Activated CD4-positive, alpha-beta memory T cell treated with anti-CD3 and anti-CD28 coated beads for 36 hours (primary cell): ENCODE measurements at regions not wholly inside any gene's neighbourhood (a gene's known extent, or its start where the extent isn't known, plus 50 kb on each side); places are given as distances from the start of the nearest gene placed in this dataset.

Experiments used
- CTCF ChIA-PET: fragments of 350-600 bp; sonication (Branson Sonifier 250); formaldehyde crosslinking; loops from one replicate; lab custom pipeline; 2021; ENCODE audit warnings: antibody characterized with exemption, inconsistent platforms; lab: Charles Lee
- POLR2A ChIA-PET: fragments of 350-600 bp; sonication (Branson Sonifier 250); formaldehyde crosslinking; loops from one replicate; lab custom pipeline; 2021; ENCODE audit warnings: antibody characterized with exemption; lab: Charles Lee
- DNase-seq: peaks from one replicate; pipeline ENCODE4 v3.0.0-alpha.2; 2020
- H3K27ac Mint-ChIP-seq: one replicate; pipeline ENCODE4 v1.8.0; 2021; ENCODE audit warnings: mixed read lengths
- H3K27me3 Mint-ChIP-seq: one replicate; pipeline ENCODE4 v1.8.0; 2021; ENCODE audit warnings: mixed read lengths
- H3K36me3 Mint-ChIP-seq: one replicate; pipeline ENCODE4 v1.8.0; 2021; ENCODE audit warnings: mixed read lengths
- H3K4me1 Mint-ChIP-seq: one replicate; pipeline ENCODE4 v1.8.0; 2021; ENCODE audit warnings: low read depth, mixed read lengths
- H3K4me3 Mint-ChIP-seq: one replicate; pipeline ENCODE4 v1.8.0; 2021; ENCODE audit warnings: mild to moderate bottlenecking, mixed read lengths
- H3K9me3 Mint-ChIP-seq: one replicate; pipeline ENCODE4 v1.8.0; 2021; ENCODE audit warnings: mixed read lengths
- intact Hi-C: fragments of 100-400 bp; cut with micrococcal nuclease; formaldehyde crosslinking; loops from one replicate; pipeline ENCODE4 v1.15.1; 2023

DNA sequence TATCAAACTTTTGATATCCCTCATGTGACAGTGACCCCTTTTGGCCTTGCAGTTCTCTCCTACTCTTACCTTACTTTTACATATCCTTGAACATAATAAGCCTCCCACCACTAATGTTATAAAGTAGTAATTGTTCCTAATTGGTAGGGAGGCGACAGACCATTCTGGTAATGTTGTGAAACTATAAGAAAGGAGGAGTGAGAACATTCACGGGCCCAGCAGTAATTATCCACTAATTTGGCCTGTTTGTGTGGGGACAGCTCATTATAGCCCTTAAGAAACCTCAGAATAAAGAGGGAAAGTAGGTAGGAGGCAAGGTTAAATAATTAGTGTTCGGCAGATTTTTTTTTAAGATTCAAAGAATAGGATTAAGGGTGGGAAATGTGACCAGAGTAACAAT, 1046.5 kb upstream of the ARRDC3 start:
- Mint-ChIP-seq H3K4me3 (no peak overlapping the region), H3K9me3 (peaks cover 7% of the 10 kb centered on the region), H3K27me3 (no peaks in the 10 kb centered on the region), H3K4me1 (no peaks in the 10 kb centered on the region), H3K27ac (no peak overlapping the region), H3K36me3 (no peaks in the 10 kb centered on the region)
- intact Hi-C loops, result no loop called here
- ChIA-PET POLR2A (no interaction called here), CTCF (no interaction called here)
- no peak for DNase-seq

DNA sequence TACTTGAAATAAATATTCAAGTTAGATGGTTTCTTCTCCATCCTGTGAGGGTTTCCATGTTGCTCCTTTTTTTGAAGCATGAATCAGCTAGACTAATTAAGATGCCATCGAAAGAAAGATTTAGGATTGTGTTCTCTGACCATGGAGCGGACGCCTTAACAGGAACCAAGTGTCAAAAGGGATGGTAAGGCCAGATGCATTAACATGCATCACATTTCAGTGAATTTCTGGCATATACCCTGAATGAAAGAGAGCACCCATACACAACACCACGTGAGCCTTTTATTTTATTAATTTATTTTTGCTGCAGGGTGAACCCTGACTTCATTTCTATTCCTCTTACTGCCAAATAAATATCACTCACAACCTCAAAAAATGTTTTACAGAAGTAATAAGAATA, 1045.3 kb upstream of the ARRDC3 start:
- Mint-ChIP-seq H3K27ac (no peak overlapping the region), H3K36me3 (no peaks in the 10 kb centered on the region), H3K9me3 (peaks cover 9% of the 10 kb centered on the region), H3K4me3 (no peak overlapping the region), H3K4me1 (no peaks in the 10 kb centered on the region), H3K27me3 (no peaks in the 10 kb centered on the region)
- ChIA-PET POLR2A (no interaction called here), CTCF (no interaction called here)
- intact Hi-C loops, result no loop called here
- no peak for DNase-seq

DNA sequence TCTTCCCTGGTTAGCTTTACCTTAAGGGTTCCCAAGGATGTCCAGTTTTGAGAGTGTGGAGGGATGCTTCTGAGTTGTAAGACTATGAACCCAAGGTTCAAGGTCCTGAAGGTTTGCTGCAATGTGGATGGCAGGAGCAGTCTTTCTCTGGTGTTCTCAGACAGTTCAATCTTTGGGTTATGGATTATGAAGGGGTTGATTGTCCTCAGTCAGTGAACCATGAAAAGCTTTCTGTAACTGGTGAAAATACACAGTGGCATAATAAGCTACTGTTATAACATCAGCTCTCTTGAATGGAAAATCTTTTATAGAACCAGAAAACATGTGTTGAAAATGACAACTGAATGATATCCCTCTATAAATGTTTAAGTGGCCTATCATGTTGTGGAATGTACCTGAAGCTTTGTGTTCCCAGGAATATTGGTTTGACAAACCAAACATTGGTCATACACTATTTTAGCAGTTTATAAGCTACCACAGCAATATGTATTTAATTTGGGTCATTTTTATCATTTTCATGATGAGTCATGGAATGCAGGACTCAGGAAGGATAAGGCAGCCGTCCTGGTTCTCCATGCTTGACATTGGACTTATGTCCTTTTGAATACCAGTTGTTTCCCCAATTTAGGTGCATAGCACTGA, 1041.8 kb upstream of the ARRDC3 start:
- H3K27me3 Mint-ChIP-seq, result no peaks in the 10 kb centered on the region
- DNase-seq, result no peak
- ChIA-PET POLR2A (no interaction called here), CTCF (no interaction called here)
- H3K27ac Mint-ChIP-seq, result no peak overlapping the region
- H3K36me3 Mint-ChIP-seq, result no peaks in the 10 kb centered on the region
- H3K4me1 Mint-ChIP-seq, result no peaks in the 10 kb centered on the region
- peaks cover 19% of the 10 kb centered on the region for H3K9me3 Mint-ChIP-seq
- H3K4me3 Mint-ChIP-seq, result no peak overlapping the region
- intact Hi-C loops, result no loop called here

DNA sequence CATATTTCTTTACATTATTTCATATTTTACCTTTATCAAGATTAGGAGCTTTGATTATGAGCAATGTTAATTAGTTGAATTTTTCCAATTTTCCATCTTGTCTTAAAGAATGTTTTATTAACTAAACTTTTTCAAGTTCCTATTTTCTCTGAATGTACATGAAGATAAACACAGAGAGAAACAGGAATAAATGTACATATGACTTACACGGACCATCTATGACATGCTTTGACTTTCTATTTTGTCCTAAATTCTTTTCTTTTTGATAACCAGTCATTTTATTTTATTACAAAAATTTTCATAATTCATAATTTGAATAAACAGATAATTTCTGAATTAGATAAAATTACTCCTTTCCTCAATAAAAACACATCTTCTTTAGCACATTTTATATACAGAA, 1038.8 kb upstream of the ARRDC3 start:
- intact Hi-C loops, result no loop called here

DNA sequence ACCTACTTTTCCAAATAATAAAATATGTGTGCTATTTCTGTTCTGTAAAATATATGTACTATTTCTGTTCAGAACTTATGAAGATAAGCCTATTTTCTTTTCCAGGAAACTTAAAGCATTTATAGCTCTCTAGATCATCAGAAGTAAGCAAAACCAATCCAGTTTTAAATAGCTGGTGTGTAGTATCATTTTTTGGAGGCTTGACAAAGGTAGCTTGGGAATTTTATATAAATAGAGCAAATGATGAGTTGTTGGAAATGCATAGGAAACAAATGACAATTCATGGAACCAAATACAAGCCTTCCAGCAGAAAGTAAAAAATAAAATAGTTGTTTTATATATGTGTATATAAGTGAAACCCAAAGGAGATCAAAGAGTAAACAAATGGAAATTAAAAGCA, 1038.1 kb upstream of the ARRDC3 start:
- POLR2A ChIA-PET, result no interaction called here
- no peaks in the 10 kb centered on the region for H3K27me3 Mint-ChIP-seq
- H3K4me3 Mint-ChIP-seq, result no peak overlapping the region
- intact Hi-C loops, result no loop called here
- peaks cover 19% of the 10 kb centered on the region for H3K9me3 Mint-ChIP-seq
- CTCF ChIA-PET, result no interaction called here
- no peaks in the 10 kb centered on the region for H3K36me3 Mint-ChIP-seq
- H3K4me1 Mint-ChIP-seq, result no peaks in the 10 kb centered on the region
- H3K27ac Mint-ChIP-seq, result no peak overlapping the region
- no peak for DNase-seq

More for the DNA sequence above, 1038.8 kb upstream of the ARRDC3 start:
- H3K4me1 Mint-ChIP-seq, result no peaks in the 10 kb centered on the region
- no peaks in the 10 kb centered on the region for H3K27me3 Mint-ChIP-seq
- no peaks in the 10 kb centered on the region for H3K36me3 Mint-ChIP-seq
- peaks cover 19% of the 10 kb centered on the region for H3K9me3 Mint-ChIP-seq
- no peak overlapping the region for H3K27ac Mint-ChIP-seq
- ChIA-PET CTCF (no interaction called here), POLR2A (no interaction called here)
- DNase-seq, result no peak
- no peak overlapping the region for H3K4me3 Mint-ChIP-seq

DNA sequence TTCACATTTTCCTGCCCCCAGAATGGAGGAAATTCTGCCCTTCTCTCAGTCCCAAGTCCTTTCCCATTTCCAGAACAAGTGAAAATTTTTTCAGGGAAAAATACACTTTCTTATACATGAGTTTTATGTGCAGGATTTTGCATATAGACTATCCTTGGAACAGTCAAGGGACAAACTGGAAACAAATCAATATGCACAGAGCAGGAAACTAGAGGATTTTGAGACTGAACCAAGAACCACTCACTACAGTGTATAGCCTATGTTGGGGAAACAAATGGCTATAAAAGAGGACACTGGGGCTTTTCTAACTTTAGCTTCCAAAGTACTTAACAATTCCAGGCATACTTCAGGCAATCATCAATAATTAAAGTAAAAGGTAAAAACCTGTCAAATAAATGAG, 1036.1 kb upstream of the ARRDC3 start:
- H3K36me3 Mint-ChIP-seq, result no peaks in the 10 kb centered on the region
- H3K27ac Mint-ChIP-seq, result no peak overlapping the region
- peaks cover 19% of the 10 kb centered on the region for H3K9me3 Mint-ChIP-seq
- intact Hi-C loops, result no loop called here
- no peaks in the 10 kb centered on the region for H3K4me1 Mint-ChIP-seq
- no peak for DNase-seq
- ChIA-PET POLR2A (no interaction called here), CTCF (no interaction called here)
- H3K4me3 Mint-ChIP-seq, result no peak overlapping the region
- H3K27me3 Mint-ChIP-seq, result no peaks in the 10 kb centered on the region

DNA sequence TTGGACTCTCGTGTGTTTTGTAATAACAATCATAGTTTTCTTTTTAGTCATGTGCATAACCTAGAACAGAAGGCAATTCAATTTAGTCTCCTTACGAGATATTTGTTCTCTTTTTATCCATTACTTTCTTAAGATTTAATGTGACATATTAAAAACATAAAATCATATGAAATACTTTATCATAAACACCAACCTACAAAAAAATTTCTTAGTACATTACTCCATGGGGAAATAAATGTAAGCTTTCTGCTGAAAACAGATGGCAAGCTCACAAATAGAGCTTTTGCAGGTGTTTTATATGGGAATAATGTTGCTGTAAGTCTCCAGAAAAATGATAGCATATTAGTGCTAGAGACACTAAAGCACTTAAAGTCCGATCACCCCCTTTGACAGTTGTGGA, 1035.2 kb upstream of the ARRDC3 start:
- intact Hi-C loops, result no loop called here
- ChIA-PET POLR2A (no interaction called here), CTCF (no interaction called here)
- Mint-ChIP-seq H3K9me3 (peaks cover 12% of the 10 kb centered on the region), H3K4me3 (no peak overlapping the region), H3K4me1 (no peaks in the 10 kb centered on the region), H3K27me3 (no peaks in the 10 kb centered on the region), H3K36me3 (no peaks in the 10 kb centered on the region), H3K27ac (no peak overlapping the region)
- DNase-seq, result no peak

DNA sequence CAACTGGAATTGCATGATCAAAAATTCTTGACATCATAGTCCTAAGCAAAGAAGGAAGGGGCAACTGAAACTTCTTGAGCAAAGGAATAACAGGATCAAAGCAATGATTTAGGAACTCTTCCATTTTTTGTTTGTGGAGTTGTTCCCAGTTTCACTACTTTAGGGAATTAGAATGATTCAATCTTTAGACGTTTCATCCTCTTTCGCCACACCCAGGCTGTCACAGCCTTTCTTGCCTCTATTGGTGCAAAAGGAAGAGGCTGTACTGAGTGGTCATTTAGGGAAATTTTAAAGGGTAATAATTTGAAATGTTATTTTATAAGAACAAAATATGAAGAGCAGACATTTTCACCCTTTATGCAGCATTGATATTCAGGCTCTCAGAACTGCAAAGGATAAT, 1026.0 kb upstream of the ARRDC3 start:
- CTCF ChIA-PET, result no interaction called here
- H3K27me3 Mint-ChIP-seq, result no peaks in the 10 kb centered on the region

DNA sequence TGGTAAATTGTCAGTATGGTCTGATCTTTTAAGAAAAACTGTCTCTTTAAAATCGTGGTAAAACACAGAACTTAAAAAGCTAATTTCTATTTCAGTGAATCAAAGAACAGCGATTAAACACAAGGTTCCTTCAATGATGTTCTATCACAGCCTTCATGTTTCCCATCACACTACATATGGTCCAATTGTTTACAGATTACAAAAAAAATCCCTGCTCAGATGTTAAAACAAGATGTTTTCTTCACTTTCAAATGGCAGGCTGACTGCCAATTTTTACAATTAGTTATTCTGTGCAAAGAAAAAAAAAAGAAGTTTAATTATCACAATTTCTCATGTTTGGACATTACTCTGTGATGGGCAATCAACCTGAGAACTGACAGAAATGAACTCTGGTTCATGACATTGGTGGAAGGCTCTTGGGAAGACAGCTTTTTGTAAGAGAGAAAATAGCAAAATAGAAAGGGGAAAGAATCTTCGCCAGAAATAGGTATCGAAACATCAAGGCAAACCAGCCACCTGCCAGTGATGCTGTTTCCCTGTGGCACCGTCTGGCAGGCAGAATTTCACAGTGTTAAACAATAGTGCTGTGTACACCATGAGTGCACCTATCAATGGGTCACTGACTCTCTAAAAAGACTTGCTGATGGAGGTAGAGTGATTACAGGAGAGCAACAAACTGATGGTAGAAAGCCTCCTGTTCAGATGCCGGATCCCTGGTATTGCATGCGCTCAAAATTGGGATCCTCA, 1020.0 kb upstream of the ARRDC3 start:
- intact Hi-C loops, result no loop called here
- CTCF ChIA-PET, result no interaction called here
- POLR2A ChIA-PET, result no interaction called here
- DNase-seq, result no peak
- no peaks in the 10 kb centered on the region for H3K36me3 Mint-ChIP-seq
- H3K27me3 Mint-ChIP-seq, result no peaks in the 10 kb centered on the region
- no peaks in the 10 kb centered on the region for H3K9me3 Mint-ChIP-seq
- no peak overlapping the region for H3K4me3 Mint-ChIP-seq
- no peak overlapping the region for H3K27ac Mint-ChIP-seq
- no peaks in the 10 kb centered on the region for H3K4me1 Mint-ChIP-seq

More for the DNA sequence above, 1026.0 kb upstream of the ARRDC3 start:
- no peak for DNase-seq
- POLR2A ChIA-PET, result no interaction called here
- intact Hi-C loops, result no loop called here
- Mint-ChIP-seq H3K9me3 (peaks cover 4% of the 10 kb centered on the region), H3K4me1 (no peaks in the 10 kb centered on the region), H3K36me3 (no peaks in the 10 kb centered on the region), H3K4me3 (no peak overlapping the region), H3K27ac (no peak overlapping the region)

DNA sequence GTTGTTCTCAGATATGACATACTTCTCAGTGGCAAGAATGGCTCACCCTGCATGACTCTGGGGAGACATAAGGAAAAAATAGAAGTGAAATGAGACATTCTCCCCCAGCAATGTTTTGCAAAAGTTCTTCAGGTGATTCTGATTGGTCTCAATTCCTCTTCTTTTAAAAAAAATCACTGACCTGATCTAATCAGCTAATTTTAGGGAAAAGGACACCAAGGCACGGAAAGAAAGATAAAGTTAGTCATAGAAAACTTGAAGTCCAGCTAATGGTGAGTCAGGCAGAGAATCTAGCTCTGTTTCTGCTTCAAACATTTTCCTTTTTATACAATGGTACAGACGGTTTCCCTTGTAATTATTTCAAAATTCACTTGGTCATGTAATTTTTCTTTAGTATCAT, 1018.9 kb upstream of the ARRDC3 start:
- H3K9me3 Mint-ChIP-seq, result no peaks in the 10 kb centered on the region
- no peak overlapping the region for H3K4me3 Mint-ChIP-seq
- H3K27me3 Mint-ChIP-seq, result no peaks in the 10 kb centered on the region
- no peaks in the 10 kb centered on the region for H3K4me1 Mint-ChIP-seq
- no peaks in the 10 kb centered on the region for H3K36me3 Mint-ChIP-seq
- POLR2A ChIA-PET, result no interaction called here
- CTCF ChIA-PET, result no interaction called here
- H3K27ac Mint-ChIP-seq, result no peak overlapping the region
- intact Hi-C loops, result no loop called here
- DNase-seq, result no peak

DNA sequence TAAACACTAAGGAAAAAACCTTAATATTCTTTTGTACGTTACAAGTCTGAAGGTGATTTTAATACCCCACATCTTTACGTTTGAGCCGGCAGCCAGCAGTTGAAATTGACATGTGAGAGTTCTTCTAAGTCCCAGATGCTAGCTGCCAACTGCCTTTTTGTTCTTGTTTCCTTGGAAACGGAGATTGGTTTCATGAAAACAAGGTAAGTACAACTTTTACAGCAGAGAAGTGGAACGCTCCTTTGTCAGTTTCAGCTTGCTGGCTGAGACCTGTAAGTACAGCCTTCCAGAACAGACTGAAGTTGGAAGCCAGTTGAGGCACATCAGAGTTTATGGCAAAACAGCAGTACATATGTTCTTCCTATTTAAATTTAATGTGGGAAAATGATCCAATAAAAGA, 1018.4 kb upstream of the ARRDC3 start:
- Mint-ChIP-seq H3K4me3 (no peak overlapping the region), H3K9me3 (peaks cover 3% of the 10 kb centered on the region), H3K36me3 (no peaks in the 10 kb centered on the region), H3K27me3 (no peaks in the 10 kb centered on the region), H3K27ac (no peak overlapping the region), H3K4me1 (no peaks in the 10 kb centered on the region)
- DNase-seq, result no peak
- intact Hi-C loops, result no loop called here
- CTCF ChIA-PET, result no interaction called here
- POLR2A ChIA-PET, result no interaction called here

DNA sequence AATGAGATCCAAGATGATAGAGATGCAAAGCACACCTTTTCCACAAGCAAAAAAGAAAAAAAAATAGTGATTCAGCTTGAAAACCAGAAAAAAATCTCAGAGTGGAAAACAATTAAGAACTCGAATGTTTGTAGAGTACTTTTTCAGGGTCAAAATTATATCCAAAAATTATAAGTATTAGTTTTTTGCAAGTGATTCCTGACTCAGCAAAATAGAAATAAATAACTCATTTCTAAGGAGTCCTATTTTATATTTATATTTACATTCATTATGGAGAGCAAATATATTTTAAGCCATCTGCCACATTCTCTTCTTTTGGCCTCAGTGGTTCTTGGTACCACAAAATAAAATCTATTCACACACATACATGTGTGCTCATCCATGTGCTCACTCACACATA, 1011.8 kb upstream of the ARRDC3 start:
- no peak overlapping the region for H3K27ac Mint-ChIP-seq
- peaks cover 3% of the 10 kb centered on the region for H3K9me3 Mint-ChIP-seq
- ChIA-PET POLR2A (no interaction called here), CTCF (no interaction called here)
- no peak overlapping the region for H3K4me3 Mint-ChIP-seq
- intact Hi-C loops, result no loop called here
- H3K4me1 Mint-ChIP-seq, result no peaks in the 10 kb centered on the region
- H3K27me3 Mint-ChIP-seq, result no peaks in the 10 kb centered on the region
- DNase-seq, result no peak
- no peaks in the 10 kb centered on the region for H3K36me3 Mint-ChIP-seq

DNA sequence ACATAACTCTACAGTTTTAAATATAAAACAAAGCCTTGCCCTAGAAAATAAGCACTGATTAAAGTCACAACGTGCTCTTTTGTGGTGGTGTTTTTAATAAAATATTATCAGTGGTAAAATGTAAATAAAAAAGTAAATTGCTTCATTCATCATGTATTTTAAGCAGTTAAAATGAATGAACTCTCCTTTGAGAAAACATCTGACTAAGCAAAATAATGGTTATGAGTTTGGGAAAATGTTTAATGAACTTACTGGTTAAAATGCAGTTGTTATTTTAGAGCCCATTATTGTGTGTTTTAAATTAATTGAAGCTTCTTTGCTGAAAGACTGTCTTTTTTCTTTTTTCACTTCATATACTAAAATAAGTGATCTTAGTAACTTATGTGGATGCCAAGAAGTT, 1007.5 kb upstream of the ARRDC3 start:
- ChIA-PET CTCF (no interaction called here), POLR2A (no interaction called here)
- intact Hi-C loops, result no loop called here
- Mint-ChIP-seq H3K27ac (no peak overlapping the region), H3K4me1 (no peaks in the 10 kb centered on the region), H3K27me3 (no peaks in the 10 kb centered on the region), H3K4me3 (no peak overlapping the region), H3K9me3 (no peaks in the 10 kb centered on the region), H3K36me3 (no peaks in the 10 kb centered on the region)
- DNase-seq, result no peak
